Glutamatergic neuron (in vitro differentiated cells): ENCODE measurements at regions not wholly inside any gene's neighbourhood (a gene's known extent, or its start where the extent isn't known, plus 50 kb on each side); places are given as distances from the start of the nearest gene placed in this dataset.

Experiments
- DNase-seq: peaks from one replicate; pipeline ENCODE4 v3.0.0; 2022
- H3K27ac Mint-ChIP-seq: one replicate; pipeline ENCODE4 v1.8.0; 2020; ENCODE audit warnings: mild to moderate bottlenecking, mixed read lengths, inconsistent platforms; ENCODE audit not compliant: unreplicated experiment
- H3K27me3 Mint-ChIP-seq: one replicate; pipeline ENCODE4 v1.8.0; 2020; ENCODE audit warnings: mild to moderate bottlenecking, moderate library complexity, mixed read lengths, inconsistent platforms; ENCODE audit not compliant: unreplicated experiment
- H3K36me3 Mint-ChIP-seq: one replicate; pipeline ENCODE4 v1.8.0; 2020; ENCODE audit warnings: mild to moderate bottlenecking, mixed read lengths, inconsistent platforms; ENCODE audit not compliant: unreplicated experiment
- H3K4me1 Mint-ChIP-seq: one replicate; pipeline ENCODE4 v1.8.0; 2020; ENCODE audit warnings: mild to moderate bottlenecking, low read depth, mixed read lengths, inconsistent platforms; ENCODE audit not compliant: unreplicated experiment
- H3K4me3 Mint-ChIP-seq: one replicate; pipeline ENCODE4 v1.8.0; 2020; ENCODE audit warnings: mild to moderate bottlenecking, mixed read lengths, inconsistent platforms; ENCODE audit not compliant: unreplicated experiment
- H3K9me3 Mint-ChIP-seq: one replicate; pipeline ENCODE4 v1.8.0; 2020; ENCODE audit warnings: mild to moderate bottlenecking, moderate library complexity, mixed read lengths, inconsistent platforms; ENCODE audit not compliant: unreplicated experiment
- CTCF ChIP-seq: fragments of 200-600 bp; sonication (generic); IDR thresholded peaks from one replicate; pipeline ENCODE4 v1.5.0; 2021; ENCODE audit not compliant: partially characterized antibody, unreplicated experiment

GRCh38 chr1:94637121-94637520 is 95.6 kb upstream of the F3 start:
- TF ChIP-seq CTCF: no peak
- Mint-ChIP-seq H3K4me3 (no peak overlapping the region), H3K9me3 (peaks cover 7% of the 10 kb centered on the region), H3K27ac (no peak overlapping the region), H3K36me3 (peaks cover 6% of the 10 kb centered on the region), H3K4me1 (peaks cover 23% of the 10 kb centered on the region), H3K27me3 (peaks cover 3% of the 10 kb centered on the region)
- no peak for DNase-seq

- H3K27ac Mint-ChIP-seq: no peak overlapping the region
- peaks cover 6% of the 10 kb centered on the region for H3K36me3 Mint-ChIP-seq
- H3K4me1 Mint-ChIP-seq: peaks cover 23% of the 10 kb centered on the region
- peaks cover 3% of the 10 kb centered on the region for H3K27me3 Mint-ChIP-seq
- H3K4me3 Mint-ChIP-seq: no peak overlapping the region
- no peak for TF ChIP-seq CTCF
- H3K9me3 Mint-ChIP-seq: peaks cover 7% of the 10 kb centered on the region
- no peak for DNase-seq
Measured at GRCh38 chr1:94636624-94637023, 95.1 kb upstream of the F3 start.

- H3K27ac Mint-ChIP-seq: no peak overlapping the region
- no peak overlapping the region for H3K4me3 Mint-ChIP-seq
- H3K27me3 Mint-ChIP-seq: peaks cover 3% of the 10 kb centered on the region
- H3K9me3 Mint-ChIP-seq: peaks cover 7% of the 10 kb centered on the region
- TF ChIP-seq CTCF: no peak
- H3K4me1 Mint-ChIP-seq: peaks cover 23% of the 10 kb centered on the region
- no peak for DNase-seq
- peaks cover 6% of the 10 kb centered on the region for H3K36me3 Mint-ChIP-seq
Measured at GRCh38 chr1:94636100-94636499, 94.5 kb upstream of the F3 start.

DNA sequence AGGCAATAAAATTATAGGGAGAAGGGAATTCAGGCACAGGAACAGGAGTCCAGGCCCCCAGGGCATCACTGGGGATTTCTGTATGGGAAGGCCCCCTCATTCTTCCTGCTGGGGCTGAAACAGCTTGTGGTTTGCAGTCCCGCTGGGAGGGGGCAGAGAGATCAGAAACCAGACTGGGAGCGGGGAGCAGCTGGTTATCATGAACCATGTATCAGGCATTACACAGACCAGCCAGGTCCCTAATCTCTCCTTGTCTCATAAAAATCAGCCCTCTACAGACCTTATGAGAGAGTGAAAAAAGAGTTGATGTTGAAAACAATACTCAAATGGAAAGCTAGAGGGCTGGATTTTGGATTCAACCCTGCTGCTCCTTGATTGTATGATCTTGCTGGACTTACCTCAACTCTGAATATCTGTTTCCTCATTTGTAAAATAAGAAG is 93.4 kb upstream of the F3 start:
- Mint-ChIP-seq H3K36me3 (peaks cover 6% of the 10 kb centered on the region), H3K4me3 (no peak overlapping the region), H3K27me3 (peaks cover 3% of the 10 kb centered on the region), H3K9me3 (peaks cover 7% of the 10 kb centered on the region), H3K4me1 (peaks cover 23% of the 10 kb centered on the region), H3K27ac (no peak overlapping the region)
- peak; percentile 44 for DNase-seq
- TF ChIP-seq CTCF: no peak

GRCh38 chr1:94633051-94633450 is 91.5 kb upstream of the F3 start:
- H3K4me3 Mint-ChIP-seq: no peak overlapping the region
- peaks cover 6% of the 10 kb centered on the region for H3K36me3 Mint-ChIP-seq
- H3K27me3 Mint-ChIP-seq: peaks cover 1% of the 10 kb centered on the region
- TF ChIP-seq CTCF: no peak
- no peak overlapping the region for H3K27ac Mint-ChIP-seq
- peaks cover 23% of the 10 kb centered on the region for H3K4me1 Mint-ChIP-seq
- peaks cover 9% of the 10 kb centered on the region for H3K9me3 Mint-ChIP-seq
- no peak for DNase-seq
